Mesendoderm (in vitro differentiated cells): ENCODE measurements at regions not wholly inside any gene's neighbourhood (a gene's known extent, or its start where the extent isn't known, plus 50 kb on each side); places are given as distances from the start of the nearest gene placed in this dataset.

Experiments used
- DNase-seq: peaks from one replicate; pipeline ENCODE4 v3.0.0; 2013
- H2AK5ac ChIP-seq: 2 replicates; pipeline ENCODE4 v1.6.1; 2013; ENCODE audit warnings: low read length, inconsistent platforms
- H2BK120ac ChIP-seq: 2 replicates; pipeline ENCODE4 v1.6.1; 2013; ENCODE audit warnings: low read depth, mild to moderate bottlenecking, low read length, moderate library complexity, mixed read lengths
- H2BK15ac ChIP-seq: replicated peaks from 2 replicates; pipeline ENCODE4 v1.6.1; 2013; ENCODE audit warnings: low read depth, mild to moderate bottlenecking, moderate library complexity
- H2BK5ac ChIP-seq: 2 replicates; pipeline ENCODE4 v1.6.1; 2013; ENCODE audit warnings: low read length, inconsistent platforms
- H3K18ac ChIP-seq: 2 replicates; pipeline ENCODE4 v1.6.1; 2013; ENCODE audit warnings: mild to moderate bottlenecking, low read length, mixed read lengths
- H3K23ac ChIP-seq: one replicate; pipeline ENCODE4 v1.6.1; 2013; ENCODE audit warnings: low read length
- H3K27ac ChIP-seq: 2 replicates; pipeline ENCODE4 v1.5.1; 2013; ENCODE audit warnings: low read depth, mild to moderate bottlenecking, inconsistent platforms, low read length, moderate library complexity
- H3K27me3 ChIP-seq: 2 replicates; pipeline ENCODE4 v1.6.1; 2013; ENCODE audit warnings: low read length, control low read depth, mild to moderate bottlenecking, inconsistent platforms; ENCODE audit not compliant: insufficient read depth, poor library complexity
- H3K36me3 ChIP-seq: 2 replicates; pipeline ENCODE4 v1.6.1; 2013; ENCODE audit warnings: low read length, inconsistent platforms; ENCODE audit not compliant: control insufficient read depth, insufficient read depth
- H3K4ac ChIP-seq: one replicate; pipeline ENCODE4 v1.6.1; 2013; ENCODE audit warnings: low read depth, mild to moderate bottlenecking, low read length, moderate library complexity
- H3K4me1 ChIP-seq: 2 replicates; pipeline ENCODE4 v1.6.1; 2013; ENCODE audit warnings: low read depth, low read length, inconsistent platforms; ENCODE audit not compliant: control insufficient read depth
- H3K4me2 ChIP-seq: 2 replicates; pipeline ENCODE4 v1.6.1; 2013; ENCODE audit warnings: low read length
- H3K4me3 ChIP-seq: 2 replicates; pipeline ENCODE4 v1.5.1; 2013; ENCODE audit warnings: mild to moderate bottlenecking, low read length
- H3K56ac ChIP-seq: one replicate; pipeline ENCODE4 v1.6.1; 2013; ENCODE audit warnings: low read length
- H3K79me1 ChIP-seq: 2 replicates; pipeline ENCODE4 v1.6.1; 2013; ENCODE audit warnings: low read length, inconsistent platforms
- H3K79me2 ChIP-seq: 2 replicates; pipeline ENCODE4 v1.6.1; 2013; ENCODE audit warnings: mild to moderate bottlenecking, low read length; ENCODE audit not compliant: control insufficient read depth, insufficient read depth
- H3K9ac ChIP-seq: 2 replicates; pipeline ENCODE4 v1.6.1; 2013; ENCODE audit warnings: low read length, inconsistent platforms
- H4K5ac ChIP-seq: one replicate; pipeline ENCODE4 v1.6.1; 2013; ENCODE audit warnings: low read length
- H4K8ac ChIP-seq: one replicate; pipeline ENCODE4 v1.6.1; 2013; ENCODE audit warnings: low read depth, mild to moderate bottlenecking, control low read depth, low read length, moderate library complexity
- WGBS: extraction: QIAGEN DNeasy Blood & Tissue Kit; methylation state at CpG from one replicate; pipeline ENCODE4 v1.1.7; 2013; ENCODE audit warnings: low lambda C conversion rate, missing lambda C conversion rate; ENCODE audit not compliant: insufficient coverage; ENCODE audit errors: extremely low coverage; 5-methylcytosine and 5-hydroxymethylcytosine counted together

- H3K36me3 ChIP-seq = no peaks in the 10 kb centered on the region
- H2AK5ac ChIP-seq = no peak overlapping the region
- H2BK15ac ChIP-seq = no peak overlapping the region
- no peak overlapping the region for H3K4me3 ChIP-seq
- H3K23ac ChIP-seq = no peak overlapping the region
- no peak overlapping the region for H3K4me2 ChIP-seq
- no peak overlapping the region for H3K9ac ChIP-seq
- H3K4ac ChIP-seq = no peak overlapping the region
- no CpG with 5 or more reads among the region's 5 CpGs for WGBS
- no peak overlapping the region for H3K18ac ChIP-seq
- H4K8ac ChIP-seq = no peak overlapping the region
- H3K79me1 ChIP-seq = no peaks in the 10 kb centered on the region
- no peaks in the 10 kb centered on the region for H3K27me3 ChIP-seq
- H3K4me1 ChIP-seq = no peaks in the 10 kb centered on the region
- no peak overlapping the region for H3K27ac ChIP-seq
- H2BK120ac ChIP-seq = no peak overlapping the region
- H2BK5ac ChIP-seq = no peak overlapping the region
- DNase-seq = no peak
- no peaks in the 10 kb centered on the region for H3K79me2 ChIP-seq
- no peak overlapping the region for H4K5ac ChIP-seq
- no peak overlapping the region for H3K56ac ChIP-seq
Observed at GRCh38 chr2:211062297-211062612, 505.9 kb downstream of the CPS1 start.

GRCh38 chr2:211067029-211067428 lies 510.6 kb downstream of the CPS1 start:
- H3K23ac ChIP-seq = no peak overlapping the region
- H4K8ac ChIP-seq = no peak overlapping the region
- H3K27ac ChIP-seq = no peak overlapping the region
- WGBS = no CpG with 5 or more reads among the region's 5 CpGs
- no peak overlapping the region for H4K5ac ChIP-seq
- no peak overlapping the region for H3K4ac ChIP-seq
- H3K27me3 ChIP-seq = no peaks in the 10 kb centered on the region
- no peak overlapping the region for H2AK5ac ChIP-seq
- no peak overlapping the region for H3K9ac ChIP-seq
- no peak for DNase-seq
- no peak overlapping the region for H3K4me3 ChIP-seq
- no peak overlapping the region for H2BK5ac ChIP-seq
- no peaks in the 10 kb centered on the region for H3K79me2 ChIP-seq
- no peak overlapping the region for H3K4me2 ChIP-seq
- H3K4me1 ChIP-seq = no peaks in the 10 kb centered on the region
- no peak overlapping the region for H3K56ac ChIP-seq
- H3K36me3 ChIP-seq = no peaks in the 10 kb centered on the region
- no peak overlapping the region for H2BK15ac ChIP-seq
- no peaks in the 10 kb centered on the region for H3K79me1 ChIP-seq
- no peak overlapping the region for H3K18ac ChIP-seq
- no peak overlapping the region for H2BK120ac ChIP-seq

GRCh38 chr2:211068108-211068780 lies 511.8 kb downstream of the CPS1 start:
- no CpG with 5 or more reads among the region's 6 CpGs for WGBS
- Histone ChIP-seq H3K4me2 (no peak overlapping the region), H3K4me3 (no peak overlapping the region), H2AK5ac (no peak overlapping the region), H3K18ac (no peak overlapping the region), H3K23ac (no peak overlapping the region), H3K79me1 (no peaks in the 10 kb centered on the region), H3K27ac (no peak overlapping the region), H2BK5ac (no peak overlapping the region), H4K8ac (no peak overlapping the region), H3K4ac (no peak overlapping the region), H3K79me2 (no peaks in the 10 kb centered on the region), H2BK120ac (no peak overlapping the region), H3K56ac (no peak overlapping the region), H4K5ac (no peak overlapping the region), H2BK15ac (no peak overlapping the region), H3K4me1 (no peaks in the 10 kb centered on the region), H3K36me3 (no peaks in the 10 kb centered on the region), H3K9ac (no peak overlapping the region), H3K27me3 (no peaks in the 10 kb centered on the region)
- no peak for DNase-seq

- Histone ChIP-seq H3K4me3 (no peak overlapping the region), H3K27ac (no peak overlapping the region), H3K4me2 (no peak overlapping the region), H4K8ac (no peak overlapping the region), H2AK5ac (no peak overlapping the region), H2BK15ac (no peak overlapping the region), H3K56ac (no peak overlapping the region), H4K5ac (no peak overlapping the region), H2BK5ac (no peak overlapping the region), H3K36me3 (no peaks in the 10 kb centered on the region), H3K4me1 (no peaks in the 10 kb centered on the region), H3K79me2 (no peaks in the 10 kb centered on the region), H3K9ac (no peak overlapping the region), H3K79me1 (no peaks in the 10 kb centered on the region), H3K18ac (no peak overlapping the region), H2BK120ac (no peak overlapping the region), H3K4ac (no peak overlapping the region), H3K23ac (no peak overlapping the region), H3K27me3 (no peaks in the 10 kb centered on the region)
- DNase-seq = no peak
- WGBS = no CpG with 5 or more reads among the region's 3 CpGs
Observed at GRCh38 chr2:211070547-211070946, 514.1 kb downstream of the CPS1 start.

- H4K8ac ChIP-seq = no peak overlapping the region
- no CpG with 5 or more reads among the region's 2 CpGs for WGBS
Observed at GRCh38 chr2:211077216-211077767, 520.9 kb downstream of the CPS1 start.

GRCh38 chr2:211084352-211084751 lies 528.0 kb downstream of the CPS1 start:
- Histone ChIP-seq H3K4me3 (no peak overlapping the region), H3K4ac (no peak overlapping the region), H2BK5ac (no peak overlapping the region), H4K8ac (no peak overlapping the region), H3K9ac (no peak overlapping the region), H3K27me3 (no peaks in the 10 kb centered on the region), H4K5ac (no peak overlapping the region), H3K18ac (no peak overlapping the region), H2AK5ac (no peak overlapping the region), H2BK120ac (no peak overlapping the region), H3K23ac (no peak overlapping the region), H3K79me1 (no peaks in the 10 kb centered on the region), H2BK15ac (no peak overlapping the region), H3K4me2 (no peak overlapping the region), H3K36me3 (no peaks in the 10 kb centered on the region), H3K56ac (no peak overlapping the region), H3K27ac (no peak overlapping the region), H3K4me1 (no peaks in the 10 kb centered on the region), H3K79me2 (no peaks in the 10 kb centered on the region)
- no peak for DNase-seq
- no CpG with 5 or more reads among the region's 2 CpGs for WGBS

More at GRCh38 chr2:211077216-211077767, 520.9 kb downstream of the CPS1 start:
- Histone ChIP-seq H2AK5ac (no peak overlapping the region), H2BK15ac (no peak overlapping the region), H3K4me2 (no peak overlapping the region), H3K27ac (no peak overlapping the region), H3K79me2 (no peaks in the 10 kb centered on the region), H3K79me1 (no peaks in the 10 kb centered on the region), H2BK5ac (no peak overlapping the region), H4K5ac (no peak overlapping the region), H3K9ac (no peak overlapping the region), H2BK120ac (no peak overlapping the region), H3K4ac (no peak overlapping the region), H3K23ac (no peak overlapping the region), H3K4me3 (no peak overlapping the region), H3K36me3 (no peaks in the 10 kb centered on the region), H3K18ac (no peak overlapping the region), H3K27me3 (no peaks in the 10 kb centered on the region), H3K4me1 (no peaks in the 10 kb centered on the region), H3K56ac (no peak overlapping the region)
- no peak for DNase-seq
